GM21786 (cell line): ENCODE measurements at regions not wholly inside any gene's neighbourhood (a gene's known extent, or its start where the extent isn't known, plus 50 kb on each side); places are given as distances from the start of the nearest gene placed in this dataset.
A peak's percentile ranks its signal among the peaks of the same experiment; 100 is the strongest.
"Not testable (repeated sequence)": the region's sequence is repeated elsewhere in the genome, so short reads cannot be mapped to it uniquely, and the experiment has no call there.

Source experiments
- ATAC-seq: cut with Tn5 transposase; IDR thresholded peaks from one replicate; pipeline ENCODE4 v1.9.1; 2021; ENCODE audit not compliant: unreplicated experiment

DNA sequence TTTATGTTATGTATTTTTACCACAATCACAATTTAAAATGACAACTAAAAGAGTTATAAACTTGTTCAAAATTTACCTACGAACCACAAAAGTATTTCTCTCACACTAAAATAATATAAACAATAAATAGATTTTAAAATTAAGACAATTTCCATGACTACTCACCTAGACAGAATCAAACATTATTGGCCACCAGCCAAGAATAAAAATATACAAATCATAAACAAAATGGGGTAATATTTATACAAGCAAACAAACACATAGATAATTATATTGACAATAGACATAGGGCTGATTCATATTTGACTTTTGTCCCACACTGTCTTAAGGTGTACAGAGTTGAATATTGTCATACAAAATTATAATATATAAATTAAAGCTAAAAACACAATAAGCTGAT, 119.6 kb upstream of the ZNF92 start:
- ATAC-seq, result no peak

DNA sequence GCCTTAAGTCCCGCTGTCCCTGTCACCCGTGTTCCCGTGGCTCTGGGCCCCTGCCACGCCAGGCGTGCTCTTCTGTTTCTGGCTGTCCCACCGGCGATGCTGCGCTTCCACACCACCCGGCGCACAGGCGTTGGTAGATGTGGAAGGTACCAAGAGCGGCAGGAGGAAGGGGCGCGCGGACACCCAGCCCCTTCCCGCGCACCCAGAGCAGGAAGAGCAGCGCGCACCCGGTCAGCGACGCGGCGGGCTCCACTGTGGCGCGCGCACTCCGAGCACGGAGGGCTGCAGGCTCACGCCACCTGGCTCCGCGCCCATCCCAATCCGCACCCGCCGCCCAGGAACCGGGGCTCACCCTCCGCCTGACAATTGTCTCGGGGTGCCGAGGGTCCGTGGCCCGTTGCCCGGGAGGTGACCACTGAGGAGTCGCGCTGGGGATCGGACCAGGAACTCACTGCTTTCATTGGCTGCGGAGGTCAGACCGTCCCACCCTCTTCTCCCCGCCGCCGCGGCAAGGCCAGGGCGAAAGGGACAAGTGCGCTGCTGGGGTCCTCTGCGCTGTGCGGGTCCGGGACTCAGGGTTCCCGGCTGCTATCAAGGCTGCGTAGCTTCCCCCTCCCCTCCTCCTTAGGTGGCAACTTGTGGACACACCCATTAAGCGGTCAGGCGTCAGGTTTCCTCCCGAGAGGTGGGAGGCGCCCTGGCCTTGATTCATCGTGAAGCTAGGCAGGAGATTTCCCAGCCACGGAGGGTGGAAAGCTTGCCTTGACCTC, 121.6 kb upstream of the ZNF92 start:
- peak; percentile 81 for ATAC-seq

DNA sequence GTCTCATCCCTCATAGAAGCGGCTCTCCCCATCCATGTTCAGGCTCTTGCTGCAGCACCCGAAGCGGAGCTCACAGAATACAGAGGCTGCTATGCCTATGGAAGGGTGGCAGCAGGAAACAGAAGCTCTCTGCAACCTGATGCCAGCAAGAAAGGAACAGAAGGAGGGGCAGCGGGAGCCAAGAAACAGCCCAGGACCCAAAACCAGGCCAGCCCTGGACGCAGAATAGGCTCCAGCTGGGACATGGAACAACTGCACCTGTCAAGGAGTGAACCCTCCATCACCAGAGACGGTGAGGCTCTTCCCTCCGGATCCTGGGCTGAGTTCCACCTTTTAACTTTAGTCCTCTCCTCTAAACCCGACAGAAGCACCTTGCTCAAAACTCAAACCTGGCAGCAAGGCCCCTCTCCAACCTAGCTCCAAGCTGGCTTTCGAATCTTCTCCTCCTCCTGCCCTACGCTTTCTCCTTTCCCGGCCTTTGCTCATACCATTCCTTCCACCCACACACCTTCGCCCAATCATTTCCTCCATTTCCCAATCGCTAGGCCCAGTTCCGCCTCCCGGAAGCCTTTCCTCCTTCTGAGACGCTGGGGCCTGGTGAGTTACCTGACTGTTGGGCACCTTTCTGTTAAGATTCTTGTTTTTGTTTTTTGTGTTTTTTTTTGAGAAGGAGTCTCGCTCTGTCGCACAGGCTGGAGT, 122.8 kb upstream of the ZNF92 start:
- ATAC-seq, result no peak

DNA sequence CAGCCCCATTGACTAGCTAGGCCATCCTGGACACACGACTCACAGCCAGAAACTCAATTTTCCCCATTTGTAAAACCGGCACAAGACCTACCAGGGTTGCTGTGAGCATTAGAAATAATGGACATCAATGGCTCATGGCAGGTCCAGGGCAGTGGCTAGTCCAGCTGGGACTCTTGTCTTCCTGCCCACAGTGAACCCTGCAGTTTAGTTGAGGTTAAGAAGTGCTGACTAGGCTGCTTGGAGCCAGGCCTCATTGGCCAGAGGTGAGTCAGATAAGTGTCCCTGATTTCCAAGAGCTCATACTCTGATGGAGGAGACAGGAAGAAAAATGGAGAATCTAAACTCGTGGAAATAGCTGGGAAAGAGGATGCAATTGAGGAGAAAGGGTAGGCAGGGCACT, 123.4 kb upstream of the ZNF92 start:
- ATAC-seq, result no peak

DNA sequence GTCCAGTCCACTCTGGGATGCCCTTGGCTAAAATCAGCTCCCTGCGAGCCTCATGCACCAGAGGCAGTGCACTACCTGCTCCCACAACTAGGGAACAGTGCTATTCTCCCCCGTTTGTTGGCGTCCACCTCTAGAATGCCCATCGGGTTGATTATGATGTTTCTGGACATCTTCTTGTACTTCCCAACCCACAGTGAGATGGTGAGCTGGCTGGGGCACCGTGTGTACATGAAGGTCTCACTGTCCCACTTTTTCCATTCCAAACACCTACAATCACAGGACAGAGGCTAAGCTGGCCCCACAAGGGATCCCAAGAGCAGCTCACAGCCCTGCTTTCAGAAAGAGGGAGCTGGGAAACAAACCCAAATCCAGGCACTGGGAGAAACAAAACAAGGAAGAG, 126.2 kb upstream of the ZNF92 start:
- ATAC-seq, result no peak

DNA sequence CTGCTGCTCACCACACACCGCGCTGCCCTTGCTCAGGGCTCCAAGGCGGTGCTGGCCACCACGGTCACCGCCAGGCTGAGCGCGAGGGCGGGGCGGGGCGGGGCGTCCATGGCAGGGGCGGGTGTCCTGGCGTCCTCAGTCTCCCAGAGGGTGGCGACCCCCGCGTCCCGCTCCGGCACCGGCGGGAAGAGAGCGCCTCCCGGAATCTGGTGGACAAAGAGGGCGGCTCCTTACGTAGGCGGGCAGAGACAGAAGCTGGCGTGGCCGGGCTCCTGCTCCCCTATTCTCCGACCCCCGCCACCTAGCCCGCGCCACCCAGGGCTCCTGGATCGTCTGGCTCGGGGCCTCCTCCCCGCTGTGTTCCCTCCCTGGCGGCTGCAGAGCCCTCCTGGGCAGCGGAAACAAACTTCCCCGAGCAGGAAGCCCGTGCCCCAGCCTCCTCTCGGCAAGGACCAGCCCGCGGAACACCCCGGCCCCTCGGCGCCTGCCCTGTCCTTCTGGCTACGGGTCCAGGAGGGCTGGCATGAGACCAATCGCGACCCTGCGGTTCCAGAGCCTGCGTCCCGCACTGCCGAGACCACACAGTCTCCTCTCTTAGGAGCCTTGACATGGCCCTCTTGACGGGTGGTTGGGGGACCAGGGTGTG, 133.8 kb upstream of the ZNF92 start:
- ATAC-seq, result no peak

DNA sequence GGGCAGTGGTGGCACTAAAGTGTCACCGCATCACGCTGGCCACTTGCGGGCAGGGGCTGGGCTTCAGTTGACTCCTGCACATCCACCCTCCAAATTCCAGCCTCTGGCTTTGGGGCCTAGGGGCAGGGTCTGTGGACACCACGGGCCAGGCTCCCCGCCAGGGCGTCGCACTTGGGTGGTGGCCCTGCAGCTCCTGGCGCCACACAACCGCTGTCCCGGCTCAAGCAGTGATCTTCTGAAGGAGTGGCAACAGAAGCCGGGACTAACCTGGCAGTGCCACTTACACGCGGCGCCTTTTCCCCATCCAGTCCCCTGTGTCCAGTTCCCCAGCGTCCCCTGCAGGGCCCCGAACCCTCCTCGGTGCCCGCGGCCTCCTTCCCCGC, 134.3 kb upstream of the ZNF92 start:
- ATAC-seq, result no peak

DNA sequence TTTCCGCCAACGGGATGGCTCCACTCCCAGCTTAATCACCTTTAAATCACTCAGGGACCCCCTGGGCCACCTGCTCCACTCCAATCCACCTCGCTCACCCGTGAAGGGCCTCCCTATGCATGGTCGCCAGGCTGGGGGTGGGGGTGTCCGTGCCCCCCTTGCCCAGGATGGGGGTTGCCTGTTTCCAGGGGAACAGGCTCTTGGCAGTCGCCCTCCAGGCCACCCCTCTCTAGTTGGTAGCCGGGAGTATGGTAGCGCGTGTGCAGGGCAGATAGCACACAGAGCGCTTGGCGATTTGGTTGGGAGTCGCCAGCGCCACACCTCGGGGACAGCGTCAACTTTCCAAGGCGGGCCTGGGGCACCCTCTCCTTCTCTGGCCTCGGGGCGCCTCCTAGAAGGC, 134.9 kb upstream of the ZNF92 start:
- no peak for ATAC-seq

DNA sequence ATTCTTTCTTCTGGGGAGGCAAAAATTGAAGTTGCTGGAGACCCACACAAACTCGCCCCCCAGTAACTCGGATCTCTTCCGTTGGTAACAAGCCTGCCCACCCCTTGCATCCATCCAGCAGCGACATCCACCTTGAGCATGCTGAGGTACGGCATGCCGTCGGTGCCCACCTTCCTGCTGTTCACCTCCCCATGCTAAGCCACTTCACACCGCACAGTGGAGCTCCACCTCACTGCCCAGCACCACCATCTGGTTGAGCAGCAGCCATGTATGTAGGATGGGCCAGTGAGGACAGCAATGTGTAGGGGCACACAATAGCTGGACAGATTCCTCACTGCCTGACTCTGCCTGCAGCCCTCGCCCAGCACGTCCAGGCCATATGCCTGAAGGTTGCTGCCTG, 138.1 kb upstream of the ZNF92 start:
- no peak for ATAC-seq

DNA sequence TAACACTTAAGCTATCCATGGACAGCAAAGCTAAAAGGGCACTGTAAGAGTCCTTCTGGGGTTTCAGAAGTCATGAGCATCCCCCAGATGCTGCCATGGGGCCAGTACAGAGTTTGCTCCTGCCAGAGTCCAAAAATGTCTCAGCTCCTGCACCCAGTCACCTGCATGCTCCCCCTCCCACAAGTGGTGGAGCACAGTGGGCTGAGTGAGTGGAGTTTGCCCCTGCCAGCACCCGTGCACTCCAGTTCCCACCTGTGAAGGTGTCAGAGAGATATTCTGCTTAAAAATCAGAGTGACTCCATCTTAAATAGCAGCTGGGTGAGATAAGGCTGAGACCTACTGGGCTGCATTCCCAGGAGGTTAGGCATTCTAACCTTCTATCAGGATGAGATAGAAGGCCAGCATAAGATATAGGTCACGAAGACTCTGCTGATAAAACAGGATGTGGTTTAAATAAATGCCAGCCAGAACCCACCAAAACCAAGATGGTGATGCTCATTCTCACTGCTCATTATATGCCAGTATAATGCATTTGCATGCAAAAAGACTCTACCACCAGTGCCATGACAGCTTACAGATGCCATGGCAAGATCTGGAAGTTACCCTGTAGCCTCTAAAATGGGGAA, 140.1 kb upstream of the ZNF92 start:
- ATAC-seq, result no peak

DNA sequence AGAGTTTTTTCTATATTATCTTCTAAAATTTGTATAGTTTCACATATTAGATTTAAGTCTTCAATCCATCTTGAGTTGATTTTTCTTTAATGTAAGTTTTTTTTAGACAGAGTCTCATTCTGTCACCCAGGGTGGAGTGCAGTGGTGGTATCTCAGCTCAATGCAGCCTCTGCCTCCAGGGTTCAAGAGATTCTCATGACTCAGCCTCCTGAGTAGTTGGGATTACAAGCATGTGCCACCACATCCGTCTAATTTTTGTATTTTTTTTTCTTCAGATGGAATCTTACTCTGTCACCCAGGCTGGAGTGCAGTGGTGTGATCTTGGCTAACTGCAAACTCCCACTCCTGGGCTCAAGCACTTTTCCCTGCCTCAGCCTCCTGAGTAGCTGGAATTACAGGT, 143.4 kb upstream of the ZNF92 start:
- no peak for ATAC-seq

DNA sequence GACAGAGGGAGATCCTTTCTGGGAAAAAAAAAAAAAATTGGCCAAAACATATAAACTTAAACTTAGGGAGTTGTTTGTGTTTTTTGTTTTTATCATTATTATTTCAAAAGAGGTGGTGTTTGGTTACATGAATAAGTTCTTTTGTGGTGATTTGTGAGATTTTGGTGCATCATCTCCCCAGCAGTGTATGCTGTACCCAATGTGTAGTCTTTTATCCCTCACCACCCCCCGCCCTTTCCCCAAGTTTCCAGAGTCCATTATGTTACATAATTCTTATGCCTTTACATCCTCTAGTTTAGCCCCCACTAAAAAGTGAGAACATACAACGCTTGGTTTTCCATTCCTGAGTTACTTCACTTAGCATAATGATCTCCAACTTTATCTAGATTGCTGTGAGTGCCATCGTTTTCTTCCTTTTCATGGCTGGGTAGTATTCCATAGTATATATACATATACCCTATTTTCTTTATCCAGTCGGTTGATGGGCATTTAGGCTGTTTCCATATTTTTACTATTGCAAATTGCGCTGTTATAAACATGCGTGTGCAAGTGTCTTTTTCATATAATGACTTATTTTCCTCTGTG, 148.1 kb upstream of the ZNF92 start:
- no peak for ATAC-seq

DNA sequence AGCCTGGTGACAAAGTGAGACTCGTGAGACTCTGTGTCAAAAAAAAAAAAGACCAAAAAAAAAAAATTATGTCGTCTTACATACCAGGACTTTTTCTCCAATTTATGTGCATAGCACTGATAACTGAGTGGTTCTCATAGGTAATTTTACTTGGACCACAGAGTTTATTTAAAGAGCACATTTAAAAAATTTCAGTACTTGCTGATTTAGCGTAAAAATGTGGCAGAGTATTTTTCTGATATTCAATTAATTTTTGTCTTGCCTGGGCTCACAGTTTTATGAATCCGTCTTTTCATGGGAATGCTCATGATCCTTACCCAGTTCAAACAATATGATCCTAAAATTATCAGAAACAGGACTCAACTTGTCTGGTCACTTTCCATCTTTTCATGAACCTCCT, 151.0 kb upstream of the ZNF92 start:
- ATAC-seq, result no peak

DNA sequence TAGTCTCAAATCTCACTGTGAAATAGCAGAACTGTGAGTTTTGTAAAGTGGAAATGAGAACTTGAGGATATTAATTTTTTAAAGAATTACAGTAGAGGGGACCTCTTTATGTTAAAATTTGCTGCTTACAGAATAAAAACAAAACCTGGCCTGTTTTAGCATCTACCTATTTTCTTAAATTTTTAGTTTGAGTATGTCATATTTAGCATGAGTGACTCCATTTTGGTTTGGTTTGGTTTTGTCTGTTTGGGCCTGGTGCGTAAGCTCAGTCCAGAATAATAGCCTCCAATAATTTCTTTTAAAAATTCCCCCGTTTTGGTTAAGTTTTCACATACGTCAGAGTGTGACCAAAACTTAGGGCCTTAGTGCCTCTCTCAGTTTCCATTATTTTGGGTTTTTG, 152.0 kb upstream of the ZNF92 start:
- ATAC-seq, result no peak

DNA sequence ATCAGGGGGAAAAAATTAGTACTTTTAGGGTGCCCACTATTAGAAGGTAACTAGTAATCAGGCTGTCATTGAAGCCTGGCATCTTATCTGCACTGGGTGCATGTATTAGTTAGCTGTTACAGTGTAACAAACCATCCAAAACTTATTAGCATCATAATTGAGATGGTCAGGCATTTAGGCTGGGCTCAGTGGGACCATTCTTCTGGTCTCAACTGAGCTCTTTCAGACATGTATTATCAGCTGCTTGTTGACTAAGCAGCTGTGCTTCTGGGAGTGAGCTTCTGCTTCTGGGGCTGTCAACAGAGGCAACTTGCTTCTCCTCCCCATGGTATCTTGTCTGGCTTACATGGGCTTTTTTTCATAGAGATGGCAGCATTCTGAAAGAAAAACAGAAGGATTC, 154.0 kb upstream of the ZNF92 start:
- no peak for ATAC-seq

DNA sequence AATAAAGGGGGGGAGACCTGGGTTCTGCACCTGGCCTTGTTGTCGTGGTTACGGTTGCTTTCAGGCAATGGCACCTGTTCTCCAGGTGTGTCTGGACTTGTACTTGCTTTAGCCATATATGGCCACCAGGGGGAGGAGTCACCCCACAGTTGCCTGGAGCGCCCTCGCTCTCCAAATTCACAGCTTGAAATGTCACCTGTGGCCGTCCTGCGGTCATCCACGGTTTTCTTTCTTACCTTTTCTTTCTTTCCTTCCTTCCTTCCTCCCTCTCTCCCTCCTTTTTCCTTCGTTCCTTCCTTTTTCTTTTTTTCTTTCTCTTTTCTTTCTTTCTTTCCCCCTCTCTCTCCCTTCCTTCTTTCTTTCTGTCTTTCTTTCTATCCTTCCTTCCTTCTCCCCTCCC, 157.2 kb upstream of the ZNF92 start:
- peak; percentile 78 for ATAC-seq

DNA sequence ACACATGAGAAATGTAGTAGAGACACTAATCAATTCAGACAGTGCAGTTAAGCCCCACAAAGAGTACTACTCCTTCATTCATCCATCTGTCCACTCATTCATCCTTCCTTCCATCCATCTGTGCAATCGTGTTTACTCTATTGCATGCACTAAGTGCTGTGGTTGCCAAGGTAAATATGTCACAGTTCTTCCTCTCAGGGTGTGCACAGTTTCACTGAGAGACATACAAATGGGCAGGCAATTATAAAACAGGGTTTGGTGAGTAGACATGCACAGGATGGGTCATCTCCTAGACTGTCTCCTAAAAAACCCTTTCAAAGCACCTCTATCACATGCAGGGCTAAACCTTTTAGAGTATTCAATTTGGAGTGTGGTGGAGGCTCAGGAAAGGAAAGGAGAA, 160.4 kb upstream of the ZNF92 start:
- not testable (repeated sequence) for ATAC-seq

DNA sequence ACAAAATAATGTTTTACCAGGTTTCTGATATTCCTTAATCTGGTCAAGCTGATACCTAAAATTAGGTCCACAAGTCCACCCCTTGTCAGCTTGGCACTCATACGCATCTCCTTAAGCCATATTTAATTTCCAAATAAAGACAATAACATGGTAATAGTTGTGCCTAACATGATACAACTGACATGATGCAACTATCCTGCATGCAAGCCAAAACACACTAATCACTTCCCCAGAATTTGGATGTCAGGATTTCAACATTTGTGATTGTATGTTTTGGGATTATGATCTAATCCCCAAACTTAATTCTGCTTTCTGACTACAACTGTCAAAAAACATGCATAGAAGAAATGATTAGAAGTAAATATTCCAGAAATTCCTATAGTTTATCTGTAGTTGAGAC, 174.4 kb upstream of the ZNF92 start:
- not testable (repeated sequence) for ATAC-seq

DNA sequence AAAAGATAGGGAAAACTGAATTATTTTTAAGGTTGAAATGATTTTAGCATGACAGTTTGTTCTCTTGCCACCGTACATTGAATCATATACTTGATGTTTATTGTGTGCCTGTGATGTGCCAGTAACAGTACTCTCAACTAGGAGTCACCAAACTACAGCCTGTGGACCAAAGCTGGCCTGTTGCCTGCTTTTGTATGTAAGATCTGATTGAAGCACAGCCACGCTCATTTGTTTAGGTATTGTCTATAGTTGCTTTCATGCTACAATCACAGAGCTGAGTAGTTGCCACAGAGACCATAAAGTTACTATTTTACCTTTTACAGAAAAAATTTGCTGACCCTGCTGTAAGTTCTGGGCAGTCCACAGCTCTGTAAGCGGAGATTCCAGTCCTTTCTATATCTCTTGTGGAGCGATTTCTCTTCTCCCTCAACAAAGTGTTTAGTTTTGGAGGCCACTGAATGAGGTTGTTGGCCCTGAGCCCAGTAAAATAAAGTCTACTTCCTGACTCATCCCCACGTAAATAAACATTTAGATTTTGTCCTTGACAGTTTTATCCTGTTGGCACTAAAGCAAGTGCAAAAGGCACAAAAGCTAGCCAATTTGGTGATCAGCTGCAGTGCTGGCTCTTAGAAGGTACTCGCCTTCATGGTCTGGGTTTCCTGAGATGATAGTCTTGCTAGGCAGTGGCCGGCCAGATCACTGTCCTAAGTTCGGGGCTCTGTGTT, 180.2 kb upstream of the ZNF92 start:
- ATAC-seq, result not testable (repeated sequence)

DNA sequence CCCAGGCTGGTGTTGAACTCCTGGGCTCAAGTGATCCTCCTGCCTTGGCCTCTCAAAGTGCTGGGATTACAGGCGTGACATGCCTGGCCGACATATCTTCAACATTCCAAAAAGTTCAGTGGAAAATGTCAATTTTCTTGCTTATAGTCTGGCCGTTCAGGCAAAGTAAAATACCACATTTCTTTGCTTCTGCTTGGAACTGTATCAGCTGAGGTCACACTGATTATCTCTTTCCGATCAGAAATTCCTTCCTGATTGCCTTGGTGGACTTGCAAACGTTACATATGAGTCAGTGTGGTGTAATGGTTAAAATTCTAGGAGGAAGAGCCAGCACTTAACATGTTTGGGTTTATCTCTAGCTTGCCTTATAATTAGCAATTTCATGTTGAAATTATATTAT, 170.6 kb upstream of the ERV3-1 start:
- ATAC-seq, result not testable (repeated sequence)

DNA sequence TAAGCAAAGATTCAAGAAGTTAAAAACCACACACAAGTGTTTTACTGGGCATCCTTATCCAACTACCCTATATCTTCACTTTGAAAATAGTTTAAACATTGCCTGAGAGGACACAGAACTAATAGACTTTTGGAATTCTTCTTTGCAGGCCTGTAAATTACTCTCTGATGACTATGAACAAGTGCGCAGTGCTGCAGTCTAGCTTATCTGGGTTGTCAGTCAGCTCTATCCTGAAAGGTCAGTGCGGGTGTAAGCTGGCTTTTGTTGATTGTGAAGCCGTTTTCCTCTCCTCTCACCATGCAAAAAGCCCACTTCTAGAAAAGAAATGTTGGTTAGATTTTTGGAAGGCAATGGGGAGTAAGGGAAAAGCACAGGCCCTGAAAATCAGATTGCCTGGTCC, 143.6 kb upstream of the ERV3-1 start:
- ATAC-seq, result not testable (repeated sequence)
